Endothelial cell of umbilical vein (primary cell): ENCODE measurements at regions not wholly inside any gene's neighbourhood (a gene's known extent, or its start where the extent isn't known, plus 50 kb on each side); places are given as distances from the start of the nearest gene placed in this dataset.

Source experiments
- BruUV-seq: library from RNA; stranded (reverse); fragments of 400-500 nt; replicated peaks from 2 replicates; lab custom pipeline; 2021; lab: Mats Ljungman, UMichigan
- CTCF ChIA-PET: fragments of 300-600, 350-600 bp; sonication (Branson Sonifier 250); formaldehyde crosslinking; loops from one replicate; lab custom pipeline; 2021; ENCODE audit warnings: antibody characterized with exemption, inconsistent platforms; lab: Charles Lee
- POLR2A ChIA-PET: fragments of 300-600, 350-600 bp; sonication (Branson Sonifier 250); formaldehyde crosslinking; loops from one replicate; lab custom pipeline; 2021; ENCODE audit warnings: antibody characterized with exemption, inconsistent platforms; lab: Charles Lee
- DNase-seq: peaks from one replicate; pipeline ENCODE4 v3.0.0-alpha.2; 2011; ENCODE audit warnings: low read depth, low spot score
- FAIRE-seq: peaks from 2 replicates; lab custom pipeline; 2011; peaks lifted over from hg19 to GRCh38; lab: Jason Lieb, UNC
- H2AFZ ChIP-seq: 2 replicates; pipeline ENCODE4 v1.6.0; 2012; ENCODE audit warnings: low read depth, low read length, control low read depth, inconsistent platforms
- H3K27ac ChIP-seq: 2 replicates; pipeline ENCODE4 v1.5.1; 2011; ENCODE audit warnings: low read depth, mild to moderate bottlenecking, control low read depth, low read length, moderate library complexity; ENCODE audit not compliant: insufficient read depth
- H3K27me3 ChIP-seq, 2 experiments: 2 replicates each; pipeline versions ENCODE4 v1.6.0 to v1.6.1; 2011; ENCODE audit warnings: low read length in 2 of 2, mixed read lengths in 1 of 2; ENCODE audit not compliant: control insufficient read depth in 2 of 2, insufficient read depth in 2 of 2
- H3K36me3 ChIP-seq, 2 experiments: 2 replicates in 1 of 2; 3 replicates in 1 of 2; pipeline ENCODE4 v1.5.1; 2011; ENCODE audit warnings: low read length in 2 of 2, mild to moderate bottlenecking in 1 of 2, moderate library complexity in 1 of 2; ENCODE audit not compliant: control insufficient read depth in 2 of 2, insufficient read depth in 2 of 2; ENCODE audit errors: extremely low read depth in 1 of 2
- H3K4me1 ChIP-seq: 3 replicates; pipeline ENCODE4 v1.5.1; 2011; ENCODE audit warnings: mild to moderate bottlenecking, low read length; ENCODE audit not compliant: control insufficient read depth, insufficient read depth; ENCODE audit errors: extremely low read depth
- H3K4me2 ChIP-seq: 2 replicates; pipeline ENCODE4 v1.6.1; 2011; ENCODE audit warnings: low read length, control low read depth, mixed read lengths; ENCODE audit not compliant: insufficient read depth
- H3K4me3 ChIP-seq, 3 experiments: fragments of 200-600 bp in 1 of 3; sonication (generic), shearing (Covaris generic) in 1 of 3; replicated peaks in 1 of 3; 2 replicates each; pipeline ENCODE4 v1.5.1; 2011 to 2016; ENCODE audit warnings: control low read depth in 3 of 3, low read length in 3 of 3, mild to moderate bottlenecking in 2 of 3, inconsistent platforms in 1 of 3, low read depth in 1 of 3, moderate library complexity in 1 of 3; ENCODE audit not compliant: insufficient read depth in 1 of 3
- H3K79me2 ChIP-seq: 2 replicates; pipeline ENCODE4 v1.6.0; 2012; ENCODE audit warnings: low read length, inconsistent platforms; ENCODE audit not compliant: control insufficient read depth, insufficient read depth
- H3K9ac ChIP-seq: replicated peaks from 2 replicates; pipeline ENCODE3; 2011; ENCODE audit warnings: low read length, control low read depth; ENCODE audit not compliant: insufficient read depth; ENCODE audit errors: extremely low read depth
- H3K9me1 ChIP-seq: replicated peaks from 3 replicates; pipeline ENCODE4 v1.6.0; 2011; ENCODE audit warnings: mild to moderate bottlenecking, low read length; ENCODE audit not compliant: control insufficient read depth, insufficient read depth; ENCODE audit errors: extremely low read depth
- H3K9me3 ChIP-seq: replicated peaks from 2 replicates; pipeline ENCODE4 v1.5.1; 2012; ENCODE audit warnings: low read length, inconsistent platforms; ENCODE audit not compliant: control insufficient read depth, insufficient read depth
- H4K20me1 ChIP-seq: replicated peaks from 2 replicates; pipeline ENCODE3; 2011; ENCODE audit warnings: mild to moderate bottlenecking, low read length; ENCODE audit not compliant: control insufficient read depth, insufficient read depth; ENCODE audit errors: extremely low read depth
- FOS ChIP-seq: IDR thresholded peaks from 2 replicates; pipeline ENCODE4 v1.6.1; 2011; ENCODE audit warnings: mild to moderate bottlenecking, low read length, moderate library complexity, borderline replicate concordance; ENCODE audit not compliant: insufficient read depth
- GATA2 ChIP-seq: IDR thresholded peaks from 2 replicates; pipeline ENCODE4 v1.7.0; 2011; ENCODE audit warnings: low read depth, mild to moderate bottlenecking, moderate library complexity, mixed read lengths, low read length; ENCODE audit not compliant: insufficient read length, insufficient read depth
- JUN ChIP-seq: IDR thresholded peaks from 2 replicates; pipeline ENCODE4 v1.6.1; 2011; ENCODE audit warnings: borderline replicate concordance, low read depth; ENCODE audit not compliant: insufficient read length, insufficient read depth
- MYC ChIP-seq: IDR thresholded peaks from one replicate; pipeline ENCODE4 v1.6.1; 2011; ENCODE audit warnings: mild to moderate bottlenecking, low read depth, low read length
- dilution Hi-C: fragments of 300-500 bp; cut with MboI; formaldehyde crosslinking; loops from one replicate; pipeline ENCODE4 v1.15.0; 2019; ENCODE audit warnings: low sequenced_read_pairs; ENCODE audit not compliant: extremely low pct_ligation_motif_present
- intact Hi-C: fragments of 100-400 bp; cut with micrococcal nuclease; formaldehyde crosslinking; loops from one replicate; pipeline ENCODE4 v1.10.0; 2022
- TF ChIP-seq, protein P1 (sequence below), 2 donors: IDR thresholded peaks; 1 replicate in 1 of 2; 2 replicates in 1 of 2; pipeline ENCODE4 v1.5.1; 2011; ENCODE audit warnings: low read length in 2 of 2, mild to moderate bottlenecking in 2 of 2, moderate library complexity in 2 of 2, control low read depth in 1 of 2, inconsistent platforms in 1 of 2, low read depth in 1 of 2; ENCODE audit not compliant: insufficient read depth in 1 of 2; ENCODE audit errors: extremely low read depth in 1 of 2
- TF ChIP-seq, protein P2 (sequence below): IDR thresholded peaks from 2 replicates; pipeline ENCODE4 v1.6.1; 2011; ENCODE audit not compliant: insufficient read depth, insufficient read length

DNA sequence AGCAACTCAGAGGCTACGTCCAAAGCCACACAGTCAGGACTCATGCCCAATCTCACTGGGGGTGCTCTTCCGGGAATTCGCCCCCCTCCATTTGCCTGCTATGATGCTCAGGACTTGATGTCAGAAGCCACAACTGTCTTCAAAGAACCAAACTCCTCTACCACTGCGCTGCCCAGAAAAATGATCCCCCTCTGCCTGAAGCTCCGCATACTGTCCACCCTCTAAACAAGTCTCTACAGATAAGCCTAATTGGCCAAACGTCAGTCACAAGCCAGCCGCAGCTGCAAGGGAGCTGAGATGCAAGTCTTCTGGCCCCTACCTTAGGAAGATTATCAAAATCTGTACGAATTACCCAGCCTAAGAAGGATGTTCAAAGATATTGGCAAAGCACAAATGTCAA, 294.6 kb downstream of the BUD13 start:
- Histone ChIP-seq H4K20me1 (no peaks in the 10 kb centered on the region), H3K36me3 (no peaks in the 10 kb centered on the region), H3K9me3 (no peaks in the 10 kb centered on the region), H2AFZ (no peak overlapping the region), H3K4me3 (no peak overlapping the region), H3K79me2 (no peaks in the 10 kb centered on the region), H3K4me2 (no peak overlapping the region), H3K9ac (no peak overlapping the region), H3K27ac (no peak overlapping the region), H3K27me3 (peaks cover 3 to 7% of the 10 kb centered on the region in 2 experiments), H3K4me1 (peaks cover 1% of the 10 kb centered on the region), H3K9me1 (no peaks in the 10 kb centered on the region)
- BruUV-seq, result no TSS peak
- dilution Hi-C loops, result no loop called here
- ChIA-PET CTCF (interaction anchor here (1.7 kb wide), 1 partner anchor 21 kb away, joined by 8 read pairs; no protein-coding TSS in a partner anchor), POLR2A (no interaction called here)
- intact Hi-C loops, result no loop called here
- FAIRE-seq, result no peak
- no peak for DNase-seq
- TF ChIP-seq GATA2 (no peak), JUN (no peak), FOS (no peak), MYC (no peak)
- TF ChIP-seq, protein P1, sequence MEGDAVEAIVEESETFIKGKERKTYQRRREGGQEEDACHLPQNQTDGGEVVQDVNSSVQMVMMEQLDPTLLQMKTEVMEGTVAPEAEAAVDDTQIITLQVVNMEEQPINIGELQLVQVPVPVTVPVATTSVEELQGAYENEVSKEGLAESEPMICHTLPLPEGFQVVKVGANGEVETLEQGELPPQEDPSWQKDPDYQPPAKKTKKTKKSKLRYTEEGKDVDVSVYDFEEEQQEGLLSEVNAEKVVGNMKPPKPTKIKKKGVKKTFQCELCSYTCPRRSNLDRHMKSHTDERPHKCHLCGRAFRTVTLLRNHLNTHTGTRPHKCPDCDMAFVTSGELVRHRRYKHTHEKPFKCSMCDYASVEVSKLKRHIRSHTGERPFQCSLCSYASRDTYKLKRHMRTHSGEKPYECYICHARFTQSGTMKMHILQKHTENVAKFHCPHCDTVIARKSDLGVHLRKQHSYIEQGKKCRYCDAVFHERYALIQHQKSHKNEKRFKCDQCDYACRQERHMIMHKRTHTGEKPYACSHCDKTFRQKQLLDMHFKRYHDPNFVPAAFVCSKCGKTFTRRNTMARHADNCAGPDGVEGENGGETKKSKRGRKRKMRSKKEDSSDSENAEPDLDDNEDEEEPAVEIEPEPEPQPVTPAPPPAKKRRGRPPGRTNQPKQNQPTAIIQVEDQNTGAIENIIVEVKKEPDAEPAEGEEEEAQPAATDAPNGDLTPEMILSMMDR (IDR thresholded peaks at IDR 0.05; ENCODE audit: extremely low read depth in 1 of 2, insufficient read depth in 1 of 2, low read depth in 1 of 2, low read length in 2 of 2), result no peak
- TF ChIP-seq, protein P2, sequence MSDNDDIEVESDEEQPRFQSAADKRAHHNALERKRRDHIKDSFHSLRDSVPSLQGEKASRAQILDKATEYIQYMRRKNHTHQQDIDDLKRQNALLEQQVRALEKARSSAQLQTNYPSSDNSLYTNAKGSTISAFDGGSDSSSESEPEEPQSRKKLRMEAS, result no peak
